Stimulated activated CD4-positive, alpha-beta T cell treated with anti-CD3 and anti-CD28 coated beads, Interleukin-2, amount 100 ng/mL, for 48 hours (primary cell): ENCODE measurements at regions not wholly inside any gene's neighbourhood (a gene's known extent, or its start where the extent isn't known, plus 50 kb on each side); places are given as distances from the start of the nearest gene placed in this dataset.

Experiments used
- DNase-seq, 2 donors: peaks; one replicate each; pipeline ENCODE4 v3.0.0-alpha.2; 2020

DNA sequence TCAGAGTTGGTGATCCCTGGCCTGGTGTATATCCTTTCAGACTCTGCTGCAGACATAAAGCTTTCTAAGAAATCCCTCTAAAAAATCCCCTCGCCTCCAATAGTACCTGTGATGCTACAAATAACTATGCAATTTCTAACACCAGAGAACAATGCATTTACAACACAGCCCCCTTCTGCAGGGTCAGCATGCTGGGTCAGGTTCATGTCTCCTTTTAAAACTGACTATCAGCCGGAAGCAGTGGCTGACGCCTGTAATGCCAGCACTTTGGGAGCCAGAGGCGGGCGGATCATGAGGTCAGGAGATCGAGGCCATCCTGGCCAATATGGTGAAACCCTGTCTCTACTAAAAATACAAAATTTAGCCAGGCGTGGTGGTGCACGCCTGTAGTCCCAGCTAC lies 77.0 kb upstream of the SPATA12 start:
- no peak for DNase-seq

DNA sequence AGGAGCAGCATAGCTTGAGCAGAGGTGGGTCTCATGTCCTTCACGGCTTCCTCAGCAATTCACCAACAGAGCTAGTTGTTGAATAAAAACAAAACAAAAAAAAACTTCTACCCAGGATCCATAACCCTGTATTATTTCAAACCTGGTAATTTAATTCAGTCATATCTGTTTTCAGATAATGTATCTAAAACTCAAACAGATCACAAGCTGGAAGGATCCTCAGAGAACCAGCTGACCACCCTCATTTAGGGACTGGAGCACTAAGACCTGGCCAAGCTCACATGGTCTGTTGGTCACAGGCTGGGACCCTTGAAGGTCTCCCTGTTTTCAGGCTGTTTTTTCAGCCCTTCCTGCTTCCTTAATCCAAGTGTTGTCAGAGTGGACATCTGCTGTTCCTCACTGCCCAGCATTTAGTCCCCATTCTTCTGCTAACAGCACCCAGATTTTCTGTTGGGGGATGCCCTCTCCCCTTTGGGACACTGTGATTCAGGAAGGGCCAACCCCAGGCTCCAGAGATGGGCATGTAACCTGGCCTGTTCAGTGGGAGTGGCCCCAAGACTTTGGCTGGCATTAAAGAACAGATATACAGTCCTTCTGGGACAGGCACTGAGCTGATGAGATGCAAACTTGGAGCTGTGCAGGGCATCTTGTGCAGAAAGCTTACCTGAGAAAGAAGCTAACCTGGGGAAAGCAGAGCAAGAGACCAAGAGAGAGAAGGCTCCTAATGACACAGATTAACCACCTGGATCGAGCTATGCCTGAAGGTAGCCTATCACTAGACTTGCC lies 78.8 kb upstream of the SPATA12 start:
- DNase-seq: no peak

DNA sequence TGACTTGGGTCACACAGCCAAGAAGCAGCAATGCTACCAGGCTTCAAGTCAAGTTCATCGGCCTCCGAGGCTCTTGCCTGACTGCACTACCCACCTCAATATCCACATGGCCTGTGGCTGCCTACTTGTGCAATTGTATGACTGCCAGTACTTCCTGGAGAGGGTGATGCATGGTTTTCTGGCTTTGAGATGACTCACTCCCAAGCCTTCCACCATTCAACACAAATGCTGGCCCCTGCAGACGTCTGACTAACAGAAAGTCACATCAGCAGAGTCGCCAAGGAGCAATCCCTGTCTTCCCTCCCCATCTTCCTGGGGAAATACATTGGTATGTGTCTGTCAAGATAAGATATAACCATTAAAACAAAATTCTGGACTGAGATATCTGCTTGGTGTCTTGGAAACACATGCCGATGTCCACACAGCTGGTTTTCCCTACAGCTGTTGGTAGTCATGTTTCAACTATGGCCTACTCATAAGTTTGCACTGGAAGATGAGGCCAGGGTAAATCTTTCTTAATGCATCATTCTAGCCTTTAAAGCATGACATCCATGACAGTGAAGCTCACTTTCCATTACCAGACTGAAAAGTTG lies 79.6 kb upstream of the SPATA12 start:
- peak; percentile 42 to 54 for DNase-seq

DNA sequence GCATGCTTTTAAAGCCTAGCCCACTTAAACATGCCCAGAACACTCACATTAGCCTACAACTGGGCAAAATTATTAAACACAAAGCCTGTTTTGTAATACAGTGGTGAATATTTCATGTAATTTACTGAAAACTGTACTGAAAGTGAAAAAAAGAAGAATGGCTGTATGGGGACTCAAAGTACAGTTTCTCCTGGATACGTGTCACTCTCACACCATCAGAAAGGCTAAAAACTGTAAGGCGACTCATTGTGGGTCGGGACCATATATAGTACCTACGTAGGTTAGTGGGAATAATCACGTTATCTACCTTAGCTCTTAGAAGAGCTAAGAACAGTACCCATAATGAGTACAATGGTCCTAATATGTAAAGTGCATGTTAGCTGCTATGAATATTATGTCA lies 80.2 kb upstream of the SPATA12 start:
- no peak for DNase-seq

DNA sequence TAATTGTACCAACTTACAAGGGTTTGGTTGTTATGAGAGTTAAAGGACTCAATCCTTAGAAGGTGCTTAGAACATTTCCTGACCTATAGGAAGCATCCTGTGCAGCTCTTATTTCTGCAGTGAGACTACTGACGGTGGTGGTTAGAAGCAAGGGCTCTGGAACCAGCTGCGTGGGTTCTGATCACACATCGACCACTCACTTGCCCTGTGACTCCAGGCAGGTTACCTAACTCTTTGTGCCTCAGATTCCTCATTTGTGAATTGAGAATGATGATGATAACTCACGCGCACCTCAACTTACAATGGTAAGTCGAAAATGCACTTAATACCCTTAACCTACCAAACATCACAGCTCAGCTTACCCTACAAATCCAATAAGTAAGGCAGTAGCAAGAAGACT lies 80.7 kb upstream of the SPATA12 start:
- DNase-seq: no peak

DNA sequence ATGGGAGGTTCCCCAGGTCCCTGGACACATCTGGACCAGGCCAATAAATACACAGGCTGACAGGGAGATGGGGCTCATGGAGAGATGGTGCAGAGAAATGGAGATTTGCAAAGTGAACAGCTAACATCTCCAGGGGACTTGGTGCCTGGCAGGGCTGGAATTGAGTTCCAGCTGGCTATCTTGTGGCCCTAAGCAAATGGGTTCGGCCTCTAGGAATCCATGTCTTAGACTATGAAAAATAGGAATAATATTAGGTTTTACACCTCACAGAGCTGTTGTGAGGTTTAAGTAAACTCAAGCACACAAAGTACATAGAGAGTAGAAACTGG lies 82.9 kb upstream of the SPATA12 start:
- DNase-seq: no peak

DNA sequence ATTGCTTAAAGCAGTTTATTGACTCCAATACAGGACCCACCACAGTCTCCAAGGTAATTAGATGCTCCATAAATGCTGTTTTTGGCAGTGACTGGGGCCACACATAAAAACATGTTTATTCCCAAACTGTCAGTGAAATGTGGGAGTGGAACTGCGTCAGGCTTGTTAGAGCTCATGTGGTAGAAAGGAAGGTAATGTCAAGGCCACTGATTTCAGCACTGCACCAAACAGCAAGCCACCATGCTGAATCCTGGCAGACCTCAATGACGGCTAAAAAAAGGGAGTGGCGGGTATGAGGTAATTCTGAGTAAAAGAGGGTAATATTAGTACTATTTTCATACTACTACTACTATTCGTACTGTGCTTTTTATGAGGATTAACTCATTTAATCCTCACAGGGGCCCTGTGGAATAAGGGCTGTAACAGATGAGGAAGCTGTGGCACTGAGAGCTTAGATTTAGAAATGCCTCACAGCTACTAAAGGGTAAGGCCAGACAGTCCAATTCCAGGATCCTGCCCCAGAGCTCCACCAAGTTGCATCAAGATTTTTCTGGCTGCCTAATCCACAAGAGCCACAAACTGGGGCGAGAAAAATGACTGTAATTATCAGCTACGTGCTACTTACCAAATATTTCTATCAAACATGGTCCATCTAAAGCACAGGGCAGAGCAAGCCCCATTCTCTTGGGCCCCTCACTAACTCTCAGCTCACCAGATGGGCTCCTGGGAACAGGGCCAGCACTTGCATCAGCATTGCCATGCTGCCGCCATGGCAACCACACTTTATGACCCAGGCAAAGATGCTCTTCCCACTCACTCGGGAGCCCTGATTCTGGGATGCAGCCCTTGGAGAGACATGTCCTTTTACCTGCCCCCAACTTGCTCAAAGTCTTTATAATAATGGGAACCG lies 83.6 kb upstream of the SPATA12 start:
- no peak for DNase-seq

DNA sequence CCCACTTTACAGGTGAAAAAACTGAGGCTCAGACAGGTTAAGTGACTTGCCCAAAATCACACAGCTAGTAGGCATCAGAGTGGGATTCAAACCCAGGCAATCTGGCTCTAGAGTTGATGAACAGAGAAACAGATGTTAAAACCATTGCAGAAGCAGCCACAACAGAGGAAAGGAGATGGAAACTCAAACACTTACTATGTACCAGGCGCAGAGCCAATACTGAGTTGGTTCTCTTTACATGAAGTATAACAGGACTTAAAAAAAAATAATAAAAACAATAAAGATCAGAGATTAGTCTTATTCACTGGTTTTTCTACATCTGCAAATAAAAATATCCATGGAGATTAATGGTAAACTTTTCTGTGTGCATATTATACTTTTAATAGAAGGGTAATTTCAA lies 84.9 kb upstream of the SPATA12 start:
- DNase-seq: no peak

DNA sequence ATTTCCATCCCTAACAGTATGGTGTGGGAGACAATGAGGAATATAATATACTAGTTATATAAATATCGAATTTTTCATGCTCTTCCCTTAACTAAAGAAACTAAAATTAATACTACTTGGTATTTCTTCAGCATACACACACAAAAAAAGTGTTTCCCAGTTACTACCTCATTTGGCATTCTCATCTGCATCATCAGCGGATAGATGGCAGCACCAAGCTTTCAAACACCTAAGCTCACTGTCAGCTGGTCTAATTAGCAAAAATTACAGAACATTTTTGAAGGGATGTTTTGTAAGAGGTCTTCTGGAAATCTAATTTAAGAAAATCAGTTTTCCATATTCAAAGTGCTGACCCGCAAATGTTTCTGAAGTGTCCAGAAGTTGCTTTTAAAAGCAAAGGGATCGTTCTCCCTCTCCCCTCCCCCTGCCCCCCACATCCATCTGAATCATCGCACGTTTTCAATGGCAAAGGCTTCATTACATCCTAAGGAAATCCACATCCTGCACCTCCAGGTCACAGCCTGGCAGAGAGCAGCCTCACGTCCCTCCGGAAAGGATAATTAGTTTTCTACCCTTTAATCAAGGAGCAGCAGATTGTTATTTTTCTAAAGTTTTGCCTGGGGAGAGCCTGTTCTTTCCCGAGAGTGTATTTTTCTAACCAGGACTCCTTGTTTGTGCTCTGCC lies 86.1 kb upstream of the SPATA12 start:
- no peak for DNase-seq

DNA sequence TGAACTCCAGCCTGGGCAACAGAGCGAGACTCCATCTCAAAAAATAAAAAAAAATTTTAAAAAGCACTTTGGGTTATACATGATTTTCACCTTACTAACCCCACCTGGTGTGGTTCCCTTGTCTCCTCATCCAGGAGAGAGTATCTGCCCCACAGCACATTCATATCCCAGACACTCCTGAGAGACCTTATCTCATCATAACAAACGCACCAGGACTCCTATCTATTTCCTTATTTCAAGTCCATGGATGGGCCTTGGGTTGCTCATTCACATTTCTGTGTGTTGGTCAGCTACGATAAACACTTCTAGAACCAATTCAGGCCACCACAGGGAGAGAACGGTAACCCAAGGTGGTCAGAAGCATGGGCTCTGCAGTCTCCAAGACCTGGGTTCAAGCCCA lies 88.6 kb upstream of the SPATA12 start:
- no peak for DNase-seq

DNA sequence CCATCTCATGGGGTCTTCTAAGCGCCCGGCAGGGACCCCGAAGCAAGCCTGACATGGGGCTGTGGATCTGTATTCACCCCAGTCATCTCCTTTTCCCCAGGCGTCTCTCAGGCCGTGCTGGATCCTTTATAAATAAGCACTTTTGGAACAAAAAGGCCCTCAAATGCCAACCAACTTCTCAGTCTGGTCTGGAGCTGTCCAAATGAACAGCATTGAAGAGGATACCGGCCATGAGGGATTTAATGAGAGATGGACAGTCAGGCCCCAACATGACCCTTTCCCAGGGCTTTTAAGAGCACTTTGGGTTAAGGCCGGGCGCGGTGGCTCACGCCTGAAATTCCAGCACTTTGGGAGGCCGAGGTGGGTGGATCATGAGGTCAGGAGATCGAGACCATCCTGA lies 89.2 kb upstream of the SPATA12 start:
- DNase-seq: no peak

DNA sequence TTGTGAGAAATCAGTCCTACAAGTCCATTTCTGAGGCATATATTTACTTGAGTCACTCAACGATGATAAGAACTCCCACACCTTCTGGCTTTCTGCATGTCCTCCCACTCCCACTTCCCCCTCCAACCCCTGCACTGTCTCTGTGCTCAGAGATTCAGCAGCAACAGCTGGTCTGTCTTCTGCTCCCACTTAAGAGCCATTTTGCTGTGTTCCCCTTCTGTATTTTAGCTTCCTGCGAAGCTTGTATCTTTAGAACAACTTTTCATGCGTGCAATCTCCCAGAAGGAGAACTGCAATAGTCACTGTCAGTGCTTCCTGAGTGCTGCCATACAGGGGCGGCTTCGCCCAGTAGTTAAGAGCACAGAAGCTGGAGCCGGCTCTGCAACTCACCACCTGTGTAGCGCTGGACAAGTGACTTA lies 90.0 kb upstream of the SPATA12 start:
- no peak for DNase-seq

DNA sequence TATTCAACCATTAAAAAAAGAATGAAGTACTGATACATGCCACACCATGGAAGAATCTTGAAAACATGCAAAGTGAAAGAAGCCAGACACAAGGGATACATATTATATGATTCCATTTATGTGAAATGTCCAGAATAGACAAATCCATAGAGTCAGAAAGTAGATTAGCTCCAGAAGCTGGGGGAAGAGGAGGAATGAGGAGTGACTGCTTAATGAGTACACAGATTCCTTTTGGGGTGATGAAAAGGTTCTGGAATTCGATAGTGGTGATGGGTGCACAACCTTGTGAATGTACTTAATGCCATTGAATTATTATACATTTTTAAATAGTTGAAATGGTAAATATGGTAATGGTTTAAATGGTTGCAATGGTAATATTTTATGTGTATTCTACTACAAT lies 90.6 kb upstream of the SPATA12 start:
- DNase-seq: no peak

DNA sequence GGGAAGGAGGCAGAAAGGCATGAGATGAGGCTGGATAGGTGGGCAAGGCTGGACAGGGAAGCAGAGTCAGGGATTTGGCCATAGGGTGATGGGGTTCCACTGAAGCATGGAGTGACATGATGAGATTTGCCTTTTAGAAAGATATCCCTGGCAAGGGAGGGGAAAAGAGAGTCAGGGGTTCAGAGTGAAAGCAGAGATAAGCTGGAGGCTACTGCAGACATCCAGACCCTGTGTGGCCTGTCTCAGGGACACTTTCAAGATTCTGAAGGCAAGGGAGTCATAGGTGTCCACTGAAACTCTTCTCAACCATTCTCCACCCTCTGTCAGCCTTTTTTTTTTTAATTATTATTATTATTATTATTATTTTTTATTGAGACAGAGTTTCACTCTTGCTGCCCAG lies 94.0 kb upstream of the SPATA12 start:
- no peak for DNase-seq

DNA sequence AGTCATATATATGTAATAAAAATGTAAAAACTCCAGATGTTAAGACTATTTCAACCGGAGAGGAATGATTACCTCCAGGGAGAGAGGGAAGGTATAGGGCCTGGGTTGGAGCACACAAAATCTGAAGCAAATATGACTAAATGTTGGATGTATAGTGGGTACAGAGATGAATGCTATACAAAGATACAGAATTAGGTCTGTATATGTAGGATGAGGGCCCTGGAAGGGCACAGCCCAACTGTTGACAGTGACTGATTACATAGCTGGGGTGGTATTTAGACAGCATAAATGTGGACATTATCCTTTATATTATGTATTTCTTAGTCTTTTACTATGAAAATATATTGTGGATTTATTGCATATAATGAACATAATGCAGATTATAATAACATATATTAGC lies 94.4 kb upstream of the SPATA12 start:
- no peak for DNase-seq

DNA sequence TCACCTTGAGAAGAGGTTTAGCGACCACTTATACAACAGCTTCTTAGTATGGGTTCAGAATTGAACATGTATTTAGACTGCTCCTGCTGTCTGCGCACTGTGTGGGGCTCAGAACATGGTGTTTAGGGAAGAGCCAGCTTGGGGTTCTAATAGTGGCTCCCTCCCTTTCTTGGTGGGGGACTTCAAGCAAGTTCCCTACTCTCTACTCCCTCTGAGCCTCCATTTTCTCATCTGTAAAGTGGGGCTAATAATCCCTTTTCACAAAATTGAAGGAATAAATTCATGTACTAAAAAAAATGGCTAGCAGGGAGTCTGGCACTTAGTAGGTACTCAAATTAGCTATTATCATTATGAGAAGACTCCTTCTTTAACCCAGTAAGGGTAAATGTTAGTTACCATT lies 97.5 kb upstream of the SPATA12 start:
- no peak for DNase-seq

DNA sequence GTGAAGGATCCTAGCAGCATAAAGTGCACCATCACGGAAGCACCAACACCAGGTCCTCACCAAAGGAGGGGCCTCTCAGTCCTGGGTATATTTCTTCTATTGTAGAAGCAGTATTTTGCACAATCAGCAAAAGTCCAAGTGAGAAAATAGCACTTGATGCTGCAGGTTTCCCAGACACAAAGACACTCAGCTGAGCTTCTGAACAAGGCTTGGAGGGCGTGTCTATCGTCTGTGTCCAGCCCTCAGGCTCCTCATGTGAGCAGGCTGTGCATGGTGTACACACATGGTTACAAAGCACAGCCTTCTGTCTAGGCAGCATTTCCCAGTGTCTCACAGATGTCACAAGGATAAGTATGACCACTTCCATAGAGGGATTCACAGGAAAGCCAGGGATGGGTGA lies 98.3 kb upstream of the SPATA12 start:
- DNase-seq: no peak

DNA sequence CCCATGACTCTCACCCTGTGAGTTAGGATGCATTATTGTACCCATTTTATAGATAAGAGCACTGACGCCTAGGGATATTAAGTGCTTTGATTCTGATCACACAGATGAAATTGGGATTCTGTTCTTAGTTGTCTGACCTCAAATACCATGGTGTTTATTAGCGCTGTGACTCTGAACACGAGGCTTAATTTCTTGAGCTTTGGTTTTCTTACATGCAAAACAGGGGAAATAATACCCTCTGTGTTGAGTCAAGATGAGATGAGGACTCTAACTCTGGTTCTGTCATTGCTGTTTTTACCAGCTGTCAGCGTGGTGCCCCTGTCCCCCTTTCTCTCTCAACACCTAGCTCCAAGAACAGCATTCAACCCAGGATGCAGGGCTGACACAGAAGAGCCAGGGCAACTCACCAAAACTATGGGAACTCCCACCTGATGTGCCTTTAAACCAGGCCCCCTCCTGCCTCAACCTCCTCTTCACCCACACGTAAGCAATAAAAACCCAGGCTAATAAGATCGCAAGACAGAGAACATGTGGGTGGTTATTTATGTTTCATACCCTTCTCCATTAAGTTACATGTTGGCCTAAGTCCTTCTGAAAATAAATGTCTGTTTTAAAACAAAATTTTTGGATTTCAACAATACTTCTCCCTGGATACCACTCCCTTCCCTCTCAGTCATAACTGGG lies 100.1 kb upstream of the SPATA12 start:
- DNase-seq: no peak

DNA sequence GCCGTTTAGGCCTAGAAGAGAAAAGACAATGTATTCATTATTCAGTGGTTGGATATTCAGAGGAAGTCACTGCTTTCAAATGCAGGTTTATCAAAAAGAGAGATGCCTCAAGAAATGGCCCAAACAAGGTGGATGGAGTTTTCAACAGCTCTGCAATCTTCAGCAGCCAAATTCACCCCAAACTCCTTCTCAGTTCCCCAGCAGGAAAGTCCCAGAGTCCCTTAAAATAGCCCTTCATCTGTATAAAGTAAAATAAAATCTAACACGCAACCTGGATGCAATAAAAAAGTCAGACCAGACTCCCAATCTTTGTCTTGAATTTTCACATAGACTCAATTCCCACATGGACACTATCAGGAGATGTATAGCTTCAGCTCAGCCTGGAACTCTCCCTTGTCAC lies 101.6 kb upstream of the SPATA12 start:
- no peak for DNase-seq

DNA sequence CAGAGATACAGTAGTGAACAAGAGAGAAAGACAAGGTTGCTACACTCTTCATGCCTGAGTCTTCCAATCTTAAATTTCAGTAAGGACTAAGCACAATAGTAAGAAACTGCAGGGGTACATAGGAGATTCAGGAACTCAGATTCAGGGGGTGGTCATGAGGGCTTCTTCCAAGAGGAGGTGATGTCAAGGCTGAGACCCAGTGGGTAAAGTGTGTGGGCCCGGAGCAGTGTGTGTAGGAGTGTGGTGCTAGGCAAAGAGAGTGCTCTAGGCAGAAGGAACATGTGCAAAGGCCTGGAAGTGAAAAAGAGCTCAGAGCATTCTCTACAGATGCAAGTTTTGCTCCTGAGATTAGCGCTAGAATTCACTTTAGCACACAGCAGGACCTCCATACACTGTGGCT lies 102.9 kb upstream of the SPATA12 start:
- DNase-seq: no peak

DNA sequence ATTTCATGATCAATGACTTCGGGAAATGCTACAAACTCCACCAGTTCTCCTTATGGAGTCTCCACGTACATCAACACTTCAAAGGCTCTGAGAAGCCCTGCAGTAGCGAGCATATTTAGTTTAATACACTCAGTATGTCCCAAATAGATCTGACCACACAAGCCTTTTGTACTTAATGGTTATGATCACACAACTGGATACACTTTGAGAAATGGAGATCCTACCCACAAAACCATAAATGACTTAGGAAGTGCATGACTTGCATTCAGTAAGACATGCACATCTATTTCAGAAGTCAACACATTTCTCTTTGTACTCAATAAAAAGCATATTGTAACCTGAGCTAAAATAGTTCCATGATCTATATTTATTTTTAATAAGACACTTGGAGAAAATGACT lies 103.6 kb upstream of the SPATA12 start:
- DNase-seq: no peak

DNA sequence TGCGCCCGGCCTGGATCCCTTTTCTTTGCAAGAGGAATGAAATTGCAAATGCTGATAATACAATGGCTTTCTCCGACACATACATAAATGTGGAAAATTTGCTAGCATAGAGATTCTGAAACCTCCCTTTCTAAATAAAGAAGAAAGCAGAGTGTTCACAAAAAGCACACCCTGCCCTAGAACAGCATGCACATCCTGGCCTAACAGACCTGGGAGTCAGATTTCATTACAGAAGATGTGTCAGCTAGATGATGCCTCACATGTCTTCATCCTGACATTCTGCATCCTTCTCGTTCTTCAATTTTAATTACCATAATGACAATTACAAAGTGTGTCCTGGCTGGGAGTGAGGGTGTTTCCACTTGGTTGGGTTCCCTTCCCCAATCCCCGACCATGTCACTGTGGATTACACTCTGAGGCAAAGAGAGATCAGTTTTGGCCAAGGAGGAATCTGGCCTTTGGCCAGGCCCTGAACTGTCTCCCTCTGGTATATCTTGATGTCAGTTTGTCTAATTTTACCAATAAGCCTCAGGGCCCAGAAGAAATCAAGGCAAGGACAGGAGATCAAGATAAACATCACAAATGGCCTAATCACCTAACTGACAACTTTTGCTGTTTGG lies 104.9 kb upstream of the SPATA12 start:
- no peak for DNase-seq
